GM06990 (cell line): ENCODE measurements at regions not wholly inside any gene's neighbourhood (a gene's known extent, or its start where the extent isn't known, plus 50 kb on each side); places are given as distances from the start of the nearest gene placed in this dataset.
"Not testable (repeated sequence)": the region's sequence is repeated elsewhere in the genome, so short reads cannot be mapped to it uniquely, and the experiment has no call there.

Experiments
- DNase-seq: peaks from one replicate; pipeline ENCODE4 v3.0.0-alpha.2; 2011; ENCODE audit not compliant: insufficient read length; ENCODE audit errors: extremely low read depth
- H3K27me3 ChIP-seq: replicated peaks from 2 replicates; pipeline ENCODE4 v1.6.0; 2011; ENCODE audit warnings: low read length; ENCODE audit not compliant: control insufficient read depth, insufficient read depth
- H3K36me3 ChIP-seq: 2 replicates; pipeline ENCODE4 v1.5.1; 2011; ENCODE audit warnings: low read length; ENCODE audit not compliant: control insufficient read depth, insufficient read depth
- H3K4me3 ChIP-seq: replicated peaks from 2 replicates; pipeline ENCODE4 v1.5.1; 2011; ENCODE audit warnings: low read depth, mild to moderate bottlenecking, control low read depth, low read length
- CTCF ChIP-seq: IDR thresholded peaks from 2 replicates; pipeline ENCODE4 v1.5.1; 2011; ENCODE audit warnings: low read length, control low read depth, mild to moderate bottlenecking, inconsistent platforms; ENCODE audit not compliant: insufficient read depth, poor library complexity, severe bottlenecking

- no peak for DNase-seq
- no peaks in the 10 kb centered on the region for H3K36me3 ChIP-seq
- H3K27me3 ChIP-seq, result no peaks in the 10 kb centered on the region
- no peak for TF ChIP-seq CTCF
- H3K4me3 ChIP-seq, result no peak overlapping the region
These were observed 255.6 kb downstream of the LHFPL1 start for GRCh38 chrX:112424166-112424565.

GRCh38 chrX:112391313-112391712 is 288.4 kb downstream of the LHFPL1 start:
- Histone ChIP-seq H3K4me3 (no peak overlapping the region), H3K36me3 (no peaks in the 10 kb centered on the region), H3K27me3 (no peaks in the 10 kb centered on the region)
- no peak for DNase-seq
- TF ChIP-seq CTCF, result no peak

DNA sequence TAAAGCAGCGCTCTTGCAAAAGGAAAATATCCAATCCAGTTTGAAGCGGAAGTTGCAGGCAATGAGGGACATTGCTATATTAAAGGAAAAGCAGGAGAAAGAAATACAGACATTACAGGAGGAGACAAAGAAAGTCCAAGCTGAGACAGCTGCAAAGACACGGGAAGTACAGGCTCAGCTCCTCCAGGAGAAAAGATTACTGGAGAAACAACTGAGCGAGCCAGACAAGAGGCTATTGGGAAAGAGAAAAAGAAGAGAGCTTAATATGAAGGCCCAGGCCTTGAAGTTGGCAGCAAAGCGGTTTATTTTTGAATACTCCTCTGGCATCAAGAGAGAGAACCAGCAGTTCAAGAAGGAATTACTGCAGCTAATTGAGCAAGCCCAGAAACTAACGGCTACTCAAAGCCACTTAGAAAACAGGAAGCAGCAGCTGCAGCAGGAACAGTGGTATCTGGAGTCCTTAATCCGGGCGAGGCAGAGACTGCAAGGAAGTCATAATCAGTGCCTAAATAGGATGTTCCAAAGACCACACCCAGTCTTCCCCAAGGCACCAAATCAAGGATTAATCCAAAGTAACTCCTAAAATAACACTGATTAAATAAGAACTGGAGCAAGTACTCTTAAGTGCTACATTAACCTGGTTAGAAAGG is 298.0 kb downstream of the LHFPL1 start:
- DNase-seq, H3K4me3 ChIP-seq, H3K36me3 ChIP-seq, H3K27me3 ChIP-seq: not testable (repeated sequence)

DNA sequence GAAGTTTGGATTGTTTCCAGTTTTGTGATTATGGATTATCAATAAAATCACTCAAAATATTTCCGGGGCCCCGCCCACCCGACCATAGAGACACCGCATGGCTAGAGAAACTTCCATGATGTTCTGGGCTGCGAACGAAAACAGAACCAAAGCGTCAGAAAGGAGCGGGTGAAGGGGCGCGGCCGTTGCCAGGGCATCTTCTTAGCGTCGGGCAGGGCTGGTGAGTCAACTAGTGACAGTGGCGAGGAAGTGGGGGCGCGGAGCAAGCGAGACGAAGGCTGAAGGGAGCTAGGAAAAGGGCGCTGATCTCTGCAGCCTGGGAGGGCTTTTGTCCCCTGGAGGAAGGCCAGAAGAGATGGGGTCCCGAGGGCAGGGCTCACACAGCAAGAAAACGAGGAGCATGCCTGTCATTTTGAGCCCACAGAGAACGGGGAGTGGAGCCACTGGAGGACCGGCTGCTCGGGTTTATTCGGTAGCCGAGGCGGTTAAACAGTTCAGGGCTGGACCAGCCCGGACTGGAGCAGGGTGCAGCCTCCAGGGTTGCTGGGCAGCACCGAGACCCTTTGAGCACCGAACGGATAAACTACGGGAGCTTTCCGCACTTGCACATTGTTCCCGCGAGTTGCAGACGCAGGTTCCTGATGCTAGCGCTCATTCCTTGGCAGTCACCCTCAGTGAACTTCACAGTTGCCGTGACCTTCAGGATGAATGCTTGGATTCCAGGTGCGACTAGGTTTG is 298.1 kb upstream of the TRPC5 start:
- no peak for TF ChIP-seq CTCF
- no peak for DNase-seq
- Histone ChIP-seq H3K36me3 (no peaks in the 10 kb centered on the region), H3K4me3 (no peak overlapping the region), H3K27me3 (no peaks in the 10 kb centered on the region)

GRCh38 chrX:112377481-112377880 is 294.9 kb upstream of the TRPC5 start:
- no peaks in the 10 kb centered on the region for H3K36me3 ChIP-seq
- no peak for DNase-seq
- no peak for TF ChIP-seq CTCF
- H3K4me3 ChIP-seq, result no peak overlapping the region
- no peaks in the 10 kb centered on the region for H3K27me3 ChIP-seq

- Histone ChIP-seq H3K4me3 (no peak overlapping the region), H3K27me3 (no peaks in the 10 kb centered on the region), H3K36me3 (no peaks in the 10 kb centered on the region)
- peak; percentile 15 for TF ChIP-seq CTCF
- no peak for DNase-seq
These were observed 285.8 kb upstream of the TRPC5 start for GRCh38 chrX:112368371-112368770.
